ENCODE measurements at regions not wholly inside any gene's neighbourhood (a gene's known extent, or its start where the extent isn't known, plus 50 kb on each side); places are given as distances from the start of the nearest gene placed in this dataset.

GRCh38 chr6:27174958-27175357 is 72.5 kb upstream of the PRSS16 start:
- TF ChIP-seq CTCF (IDR thresholded peaks at IDR 0.05) (no peak), POLR2A (IDR thresholded peaks at IDR 0.05) (no peak), EP300 (IDR thresholded peaks at IDR 0.05) (no peak)

Data from ovary (tissue), 3 donors.